HepG2 (cell line): ENCODE measurements at regions not wholly inside any gene's neighbourhood (a gene's known extent, or its start where the extent isn't known, plus 50 kb on each side); places are given as distances from the start of the nearest gene placed in this dataset.

Source experiments
- ATF6 ChIP-seq: sonication (generic); formaldehyde crosslinking; conservative IDR thresholded peaks from 2 replicates; pipeline ENCODE4 v1.4.0; 2020; ENCODE audit warnings: missing genetic modification reagents
- CTCF ChIP-seq: sonication (generic); formaldehyde crosslinking; IDR thresholded peaks from 2 replicates; pipeline ENCODE4 v1.5.0; 2020; ENCODE audit warnings: mild to moderate bottlenecking, missing genetic modification reagents, moderate library complexity
- PAXIP1 ChIP-seq: sonication (generic); formaldehyde crosslinking; conservative IDR thresholded peaks from 2 replicates; pipeline ENCODE4 v1.4.0; 2020; ENCODE audit warnings: mild to moderate bottlenecking, missing genetic modification reagents, moderate library complexity
- RAD21 ChIP-seq: fragments of 450-650 bp; formaldehyde crosslinking; IDR thresholded peaks from 2 replicates; pipeline ENCODE4 v1.5.0; 2020; ENCODE audit warnings: mild to moderate bottlenecking
- YY1 ChIP-seq: IDR thresholded peaks from 2 replicates; pipeline ENCODE4 v1.6.1; 2011; ENCODE audit warnings: low read length, low read depth, moderate library complexity, mild to moderate bottlenecking; ENCODE audit not compliant: insufficient read depth, insufficient replicate concordance
- ZHX1 ChIP-seq: sonication (generic); formaldehyde crosslinking; IDR thresholded peaks from 2 replicates; pipeline ENCODE4 v1.8.1; 2022; ENCODE audit warnings: low read depth, mild to moderate bottlenecking, missing genetic modification reagents

- TF ChIP-seq CTCF, result no peak
- no peak for TF ChIP-seq PAXIP1 (CRISPR knock-in tag)
- no peak for TF ChIP-seq ZHX1
- TF ChIP-seq ATF6, result no peak
- no peak for TF ChIP-seq YY1
- no peak for TF ChIP-seq RAD21 (CRISPR knock-in tag)
Measured at GRCh38 chr7:46511442-46512215, 590.6 kb upstream of the IGFBP3 start.
